ENCODE measurements at regions not wholly inside any gene's neighbourhood (a gene's known extent, or its start where the extent isn't known, plus 50 kb on each side); places are given as distances from the start of the nearest gene placed in this dataset.

- TF ChIP-seq CTCF (IDR thresholded peaks at IDR 0.05) (no peak), POLR2A (IDR thresholded peaks at IDR 0.05) (no peak)
Measured at GRCh38 chr17:70976447-70976846, 807.1 kb downstream of the KCNJ2 start.
